ENCODE measurements at regions not wholly inside any gene's neighbourhood (a gene's known extent, or its start where the extent isn't known, plus 50 kb on each side); places are given as distances from the start of the nearest gene placed in this dataset.

GRCh38 chr1:62962901-62963776 lies 179.2 kb downstream of the ATG4C start:
- Histone ChIP-seq H3K36me3 (ENCODE audit: insufficient read depth, low read length) (no peaks in the 10 kb centered on the region), H3K9ac (ENCODE audit: insufficient read length) (no peak overlapping the region), H3K9me3 (ENCODE audit: low read depth, low read length) (no peaks in the 10 kb centered on the region), H3K27ac (no peak overlapping the region), H3K4me3 (no peak overlapping the region)
- no peak for DNase-seq (ENCODE audit: low read depth, low spot score)
- TF ChIP-seq FOXP2 (optimal IDR thresholded peaks at IDR 0.05; ENCODE audit: control extremely low read depth, extremely low read length, insufficient read depth) (no peak), POLR2AphosphoS5 (IDR thresholded peaks at IDR 0.05; ENCODE audit: borderline replicate concordance, low read depth, low read length) (no peak), EZH2 (IDR thresholded peaks at IDR 0.05) (no peak)

DNA sequence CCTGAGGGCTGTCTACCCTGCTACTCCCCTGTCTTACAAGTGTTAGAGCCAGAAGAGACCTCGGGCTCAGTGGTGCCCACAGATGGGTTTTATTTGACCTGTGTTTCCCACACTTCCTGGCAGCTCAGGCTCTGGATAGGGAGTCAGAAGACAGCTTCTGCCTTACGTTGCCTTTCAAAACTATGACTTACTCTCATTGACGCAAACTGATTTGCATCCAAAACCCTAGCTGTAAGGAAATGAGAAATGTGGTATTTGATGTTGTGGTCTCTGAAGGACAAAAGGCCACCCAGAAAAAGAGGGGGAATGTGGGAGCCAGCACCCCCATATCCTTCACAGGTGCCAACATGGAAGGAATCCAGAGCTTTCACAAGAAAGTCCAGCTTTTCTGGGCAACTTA lies 180.2 kb downstream of the ATG4C start:
- no peak for TF ChIP-seq FOXP2 (optimal IDR thresholded peaks at IDR 0.05; ENCODE audit: control extremely low read depth, extremely low read length, insufficient read depth)
- H3K9ac ChIP-seq (ENCODE audit: insufficient read length) = no peak overlapping the region
- no peak overlapping the region for H3K27ac ChIP-seq

DNA sequence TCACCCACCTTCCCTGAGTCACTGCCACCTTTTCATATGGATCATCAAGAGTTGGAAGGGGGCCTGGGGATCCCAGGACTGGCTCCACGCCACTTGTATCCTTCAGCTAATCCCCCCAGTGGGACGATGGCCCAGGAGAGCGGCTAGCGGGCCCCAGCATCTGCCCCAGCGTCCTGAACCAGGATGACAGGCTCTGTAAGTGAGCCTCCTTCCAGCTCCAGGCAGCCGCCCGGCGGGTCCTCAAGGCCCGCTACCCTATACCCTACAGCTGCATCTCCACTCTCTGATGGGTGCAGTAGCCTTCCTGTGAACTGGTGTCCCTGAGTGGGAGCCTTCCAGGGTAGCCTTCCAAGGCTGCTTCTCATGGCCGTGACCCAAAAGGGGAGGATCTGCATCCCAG lies 183.1 kb downstream of the ATG4C start:
- no peaks in the 10 kb centered on the region for H3K36me3 ChIP-seq (ENCODE audit: insufficient read depth, low read length)
- TF ChIP-seq POLR2AphosphoS5 (IDR thresholded peaks at IDR 0.05; ENCODE audit: borderline replicate concordance, low read depth, low read length) = no peak
- no peak for TF ChIP-seq FOXP2 (optimal IDR thresholded peaks at IDR 0.05; ENCODE audit: control extremely low read depth, extremely low read length, insufficient read depth)
- TF ChIP-seq EZH2 (IDR thresholded peaks at IDR 0.05) = no peak
- DNase-seq (ENCODE audit: low read depth, low spot score) = no peak
- H3K27ac ChIP-seq = no peak overlapping the region
- H3K9me3 ChIP-seq (ENCODE audit: low read depth, low read length) = no peaks in the 10 kb centered on the region
- H3K4me3 ChIP-seq = no peak overlapping the region
- no peak overlapping the region for H3K9ac ChIP-seq (ENCODE audit: insufficient read length)

More for the DNA sequence above, 180.2 kb downstream of the ATG4C start:
- Histone ChIP-seq H3K9me3 (ENCODE audit: low read depth, low read length) (no peaks in the 10 kb centered on the region), H3K36me3 (ENCODE audit: insufficient read depth, low read length) (no peaks in the 10 kb centered on the region), H3K4me3 (no peak overlapping the region)
- no peak for DNase-seq (ENCODE audit: low read depth, low spot score)

DNA sequence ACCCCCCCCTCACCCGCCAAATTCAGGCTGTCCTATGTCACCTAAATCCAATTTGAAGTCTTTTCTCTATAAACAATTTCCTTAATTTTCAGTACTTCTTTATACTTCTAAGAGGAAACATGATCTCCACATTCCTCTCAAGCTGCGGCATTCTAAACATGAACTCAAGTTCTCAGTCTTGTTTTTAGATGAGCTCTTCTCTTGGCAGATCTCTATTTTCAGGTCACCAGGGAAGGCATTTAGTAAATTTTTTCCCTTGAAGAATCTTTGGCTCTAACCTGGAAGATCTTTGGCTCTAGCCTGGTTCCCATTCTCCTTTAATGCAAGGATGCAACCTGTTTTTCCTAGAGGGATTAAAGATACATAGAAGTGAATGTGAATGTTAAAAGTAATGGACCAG lies 193.4 kb downstream of the ATG4C start:
- no peak for DNase-seq (ENCODE audit: low read depth, low spot score)
- H3K9ac ChIP-seq (ENCODE audit: insufficient read length) = no peak overlapping the region
- H3K36me3 ChIP-seq (ENCODE audit: insufficient read depth, low read length) = no peaks in the 10 kb centered on the region
- no peak overlapping the region for H3K27ac ChIP-seq
- H3K9me3 ChIP-seq (ENCODE audit: low read depth, low read length) = no peaks in the 10 kb centered on the region
- no peak overlapping the region for H3K4me3 ChIP-seq
- TF ChIP-seq FOXP2 (optimal IDR thresholded peaks at IDR 0.05; ENCODE audit: control extremely low read depth, extremely low read length, insufficient read depth) = no peak
- TF ChIP-seq POLR2AphosphoS5 (IDR thresholded peaks at IDR 0.05; ENCODE audit: borderline replicate concordance, low read depth, low read length) = no peak
- TF ChIP-seq EZH2 (IDR thresholded peaks at IDR 0.05) = no peak

GRCh38 chr1:62978741-62979140 lies 194.8 kb downstream of the ATG4C start:
- Histone ChIP-seq H3K27ac (no peak overlapping the region), H3K4me3 (no peak overlapping the region), H3K36me3 (ENCODE audit: insufficient read depth, low read length) (no peaks in the 10 kb centered on the region), H3K9ac (ENCODE audit: insufficient read length) (no peak overlapping the region), H3K9me3 (ENCODE audit: low read depth, low read length) (no peaks in the 10 kb centered on the region)
- DNase-seq (ENCODE audit: low read depth, low spot score) = no peak
- TF ChIP-seq FOXP2 (optimal IDR thresholded peaks at IDR 0.05; ENCODE audit: control extremely low read depth, extremely low read length, insufficient read depth) = no peak
- TF ChIP-seq POLR2AphosphoS5 (IDR thresholded peaks at IDR 0.05; ENCODE audit: borderline replicate concordance, low read depth, low read length) = no peak
- no peak for TF ChIP-seq EZH2 (IDR thresholded peaks at IDR 0.05)

GRCh38 chr1:62981434-62981833 lies 197.5 kb downstream of the ATG4C start:
- Histone ChIP-seq H3K4me3 (no peak overlapping the region), H3K36me3 (ENCODE audit: insufficient read depth, low read length) (no peaks in the 10 kb centered on the region), H3K27ac (no peak overlapping the region), H3K9ac (ENCODE audit: insufficient read length) (no peak overlapping the region), H3K9me3 (ENCODE audit: low read depth, low read length) (no peaks in the 10 kb centered on the region)
- no peak for DNase-seq (ENCODE audit: low read depth, low spot score)
- no peak for TF ChIP-seq POLR2AphosphoS5 (IDR thresholded peaks at IDR 0.05; ENCODE audit: borderline replicate concordance, low read depth, low read length)
- TF ChIP-seq FOXP2 (optimal IDR thresholded peaks at IDR 0.05; ENCODE audit: control extremely low read depth, extremely low read length, insufficient read depth) = no peak
- TF ChIP-seq EZH2 (IDR thresholded peaks at IDR 0.05) = no peak

DNA sequence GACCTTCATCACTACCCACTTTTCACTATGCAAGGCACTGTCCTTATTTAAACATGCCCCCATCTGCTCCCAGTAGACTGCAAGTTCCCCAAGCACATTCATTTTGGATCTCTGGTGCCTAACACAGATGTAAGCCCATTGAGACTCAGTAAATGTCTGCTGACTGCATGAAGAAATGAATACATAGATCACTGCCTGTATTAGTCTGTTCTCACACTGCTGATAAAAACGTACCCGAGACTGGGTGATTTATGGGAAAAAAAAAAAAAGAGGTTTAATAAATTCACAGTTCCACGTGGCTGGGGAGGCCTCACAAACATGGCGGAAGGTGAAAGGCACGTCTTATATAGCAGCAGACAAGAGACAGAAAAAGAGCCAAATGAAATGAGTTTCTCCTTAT lies 204.9 kb downstream of the ATG4C start:
- Histone ChIP-seq H3K4me3 (no peak overlapping the region), H3K9ac (ENCODE audit: insufficient read length) (no peak overlapping the region), H3K27ac (no peak overlapping the region), H3K36me3 (ENCODE audit: insufficient read depth, low read length) (no peaks in the 10 kb centered on the region), H3K9me3 (ENCODE audit: low read depth, low read length) (no peaks in the 10 kb centered on the region)
- no peak for DNase-seq (ENCODE audit: low read depth, low spot score)
- TF ChIP-seq EZH2 (IDR thresholded peaks at IDR 0.05) (no peak), POLR2AphosphoS5 (IDR thresholded peaks at IDR 0.05; ENCODE audit: borderline replicate concordance, low read depth, low read length) (no peak), FOXP2 (optimal IDR thresholded peaks at IDR 0.05; ENCODE audit: control extremely low read depth, extremely low read length, insufficient read depth) (no peak)

- H3K4me3 ChIP-seq = no peak overlapping the region
- TF ChIP-seq POLR2AphosphoS5 (IDR thresholded peaks at IDR 0.05; ENCODE audit: borderline replicate concordance, low read depth, low read length) (no peak), FOXP2 (optimal IDR thresholded peaks at IDR 0.05; ENCODE audit: control extremely low read depth, extremely low read length, insufficient read depth) (no peak)
- H3K27ac ChIP-seq = no peak overlapping the region
- no peak for DNase-seq (ENCODE audit: low read depth, low spot score)
- no peak overlapping the region for H3K9ac ChIP-seq (ENCODE audit: insufficient read length)
- H3K9me3 ChIP-seq (ENCODE audit: low read depth, low read length) = no peaks in the 10 kb centered on the region
- no peaks in the 10 kb centered on the region for H3K36me3 ChIP-seq (ENCODE audit: insufficient read depth, low read length)
Observed at GRCh38 chr1:62989497-62989896, 205.6 kb downstream of the ATG4C start.

GRCh38 chr1:62991152-62991551 lies 207.2 kb downstream of the ATG4C start:
- H3K9ac ChIP-seq (ENCODE audit: insufficient read length) = no peak overlapping the region
- H3K36me3 ChIP-seq (ENCODE audit: insufficient read depth, low read length) = no peaks in the 10 kb centered on the region
- no peak overlapping the region for H3K4me3 ChIP-seq
- no peak for DNase-seq (ENCODE audit: low read depth, low spot score)
- no peak overlapping the region for H3K27ac ChIP-seq
- TF ChIP-seq EZH2 (IDR thresholded peaks at IDR 0.05) (no peak), FOXP2 (optimal IDR thresholded peaks at IDR 0.05; ENCODE audit: control extremely low read depth, extremely low read length, insufficient read depth) (no peak), POLR2AphosphoS5 (IDR thresholded peaks at IDR 0.05; ENCODE audit: borderline replicate concordance, low read depth, low read length) (no peak)
- H3K9me3 ChIP-seq (ENCODE audit: low read depth, low read length) = no peaks in the 10 kb centered on the region

Data from SK-N-MC (cell line).